A549 (cell line): ENCODE measurements at regions not wholly inside any gene's neighbourhood (a gene's known extent, or its start where the extent isn't known, plus 50 kb on each side); places are given as distances from the start of the nearest gene placed in this dataset.

Source experiments
- CEBPB ChIP-seq, 2 experiments: fragments of >200 bp in 1 of 2; sonication (Bioruptor Twin) in 1 of 2; formaldehyde crosslinking in 1 of 2; IDR thresholded peaks; 2 replicates each; pipeline ENCODE4 v1.6.1; 2012 to 2016
- CTCF ChIP-seq: fragments of >200 bp; sonication (Bioruptor Twin); formaldehyde crosslinking; IDR thresholded peaks from 3 replicates; pipeline ENCODE4 v1.5.1; 2016
- EHMT2 ChIP-seq: fragments of 200-600 bp; sonication (generic); IDR thresholded peaks from 2 replicates; pipeline ENCODE4 v1.6.1; 2016; ENCODE audit warnings: antibody characterized with exemption, low read depth, mild to moderate bottlenecking, moderate library complexity
- EP300 ChIP-seq, 2 experiments: fragments of >200 bp; sonication (Bioruptor Twin); formaldehyde crosslinking; IDR thresholded peaks; 2 replicates in 1 of 2; 3 replicates in 1 of 2; pipeline ENCODE4 v1.6.1; 2016 to 2017
- ESRRA ChIP-seq: fragments of 150-350 bp; IDR thresholded peaks from 2 replicates; pipeline ENCODE4 v1.6.1; 2014; ENCODE audit warnings: mild to moderate bottlenecking, low read length, borderline replicate concordance
- KDM1A ChIP-seq: fragments of 200-600 bp; sonication (generic); IDR thresholded peaks from 2 replicates; pipeline ENCODE4 v1.6.1; 2016; ENCODE audit warnings: low read depth, mild to moderate bottlenecking
- RARB ChIP-seq: fragments of 250-450 bp; sonication (Bioruptor Pico); IDR thresholded peaks from 2 replicates; pipeline ENCODE4 v1.8.0; 2021; ENCODE audit warnings: mild to moderate bottlenecking, moderate library complexity
- SMC3 ChIP-seq: fragments of >200 bp; sonication (Bioruptor Twin); formaldehyde crosslinking; IDR thresholded peaks from 3 replicates; pipeline ENCODE4 v1.6.1; 2018; ENCODE audit warnings: inconsistent platforms
- SREBF2 ChIP-seq: fragments of 450-650 bp; IDR thresholded peaks from 2 replicates; pipeline ENCODE4 v1.6.1; 2014; ENCODE audit warnings: mild to moderate bottlenecking, moderate library complexity
- TF ChIP-seq, protein P1 (sequence below): fragments of 450-650 bp; IDR thresholded peaks from 2 replicates; pipeline ENCODE4 v1.6.1; 2014; ENCODE audit warnings: antibody characterized with exemption

DNA sequence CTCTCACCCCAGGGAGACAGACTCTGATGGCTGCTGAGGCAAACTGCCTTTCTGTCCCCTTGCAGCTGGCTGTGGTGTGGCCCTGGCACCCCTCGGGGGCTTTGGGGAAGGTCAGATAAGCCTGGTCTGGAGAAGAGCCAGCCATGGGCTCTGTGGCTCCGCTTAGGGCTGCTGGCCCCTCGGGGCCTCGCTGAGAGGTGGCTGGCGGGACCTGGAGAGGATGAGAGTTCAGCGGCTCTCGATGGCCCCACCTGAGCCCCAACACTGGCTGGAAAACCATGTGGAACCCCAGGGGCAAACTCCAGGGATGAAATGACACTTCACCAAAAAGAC lies 56.1 kb upstream of the ASAP2 start:
- TF ChIP-seq CTCF (no peak), KDM1A (no peak), ESRRA (no peak), RARB (no peak), SREBF2 (no peak), CEBPB (IDR thresholded peaks at IDR 0.05) (no peak), EHMT2 (no peak), SMC3 (no peak), EP300 (IDR thresholded peaks at IDR 0.05) (no peak)
- TF ChIP-seq, protein P1, sequence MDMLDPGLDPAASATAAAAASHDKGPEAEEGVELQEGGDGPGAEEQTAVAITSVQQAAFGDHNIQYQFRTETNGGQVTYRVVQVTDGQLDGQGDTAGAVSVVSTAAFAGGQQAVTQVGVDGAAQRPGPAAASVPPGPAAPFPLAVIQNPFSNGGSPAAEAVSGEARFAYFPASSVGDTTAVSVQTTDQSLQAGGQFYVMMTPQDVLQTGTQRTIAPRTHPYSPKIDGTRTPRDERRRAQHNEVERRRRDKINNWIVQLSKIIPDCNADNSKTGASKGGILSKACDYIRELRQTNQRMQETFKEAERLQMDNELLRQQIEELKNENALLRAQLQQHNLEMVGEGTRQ, result no peak
